Keratinocyte (primary cell): ENCODE measurements at regions not wholly inside any gene's neighbourhood (a gene's known extent, or its start where the extent isn't known, plus 50 kb on each side); places are given as distances from the start of the nearest gene placed in this dataset.

Source experiments
- EZH2 ChIP-seq: IDR thresholded peaks from one replicate; pipeline ENCODE4 v1.6.1; 2012; ENCODE audit warnings: inconsistent platforms, mild to moderate bottlenecking, low read length, moderate library complexity
- TF ChIP-seq, protein P1 (sequence below), 3 experiments: IDR thresholded peaks in 1 of 3; conservative IDR thresholded peaks in 1 of 3; optimal IDR thresholded peaks in 1 of 3; 2 replicates in 2 of 3; 3 replicates in 1 of 3; pipeline versions ENCODE3 to v1.5.1; 2011; ENCODE audit warnings: low read length in 3 of 3, mild to moderate bottlenecking in 3 of 3, moderate library complexity in 2 of 3, control low read depth in 1 of 3, inconsistent platforms in 1 of 3; ENCODE audit not compliant: insufficient read depth in 2 of 3; ENCODE audit errors: extremely low read depth in 1 of 3

DNA sequence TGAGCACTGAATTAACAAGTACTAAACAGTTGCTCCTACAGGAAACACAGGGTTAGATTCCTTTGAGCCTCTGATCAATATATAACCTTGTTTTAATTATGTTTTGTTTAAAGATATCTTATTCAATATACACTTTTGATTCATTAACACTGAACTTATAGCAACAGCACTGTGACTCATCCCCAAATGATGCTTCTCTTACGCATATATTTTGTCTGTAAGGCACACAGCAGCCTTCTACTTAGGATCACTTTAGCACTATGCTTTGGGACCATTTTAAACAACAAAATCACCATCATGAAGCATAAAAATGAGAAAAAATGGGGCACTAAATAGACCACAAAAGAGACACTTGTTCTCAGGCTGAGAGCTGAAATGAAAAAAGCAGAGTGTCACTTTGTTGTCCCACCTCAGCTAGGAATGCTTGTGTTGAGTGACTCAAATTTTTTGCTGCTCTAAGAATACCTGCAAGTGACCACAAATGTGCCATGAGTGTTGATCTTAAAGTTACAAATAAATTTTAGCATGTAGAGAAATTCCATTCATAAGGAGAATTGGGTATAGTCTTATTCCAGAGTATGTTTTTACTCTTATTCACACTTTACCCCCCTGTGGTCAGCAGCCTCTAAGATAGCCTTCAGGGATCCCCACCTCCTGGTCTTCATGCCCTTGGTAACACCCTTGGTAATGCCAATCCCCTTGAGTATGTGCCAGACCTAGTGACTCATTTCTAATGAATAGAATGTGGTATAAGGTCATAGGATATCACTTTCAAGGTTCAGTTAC lies 252.7 kb upstream of the IL12B start:
- TF ChIP-seq, protein P1, sequence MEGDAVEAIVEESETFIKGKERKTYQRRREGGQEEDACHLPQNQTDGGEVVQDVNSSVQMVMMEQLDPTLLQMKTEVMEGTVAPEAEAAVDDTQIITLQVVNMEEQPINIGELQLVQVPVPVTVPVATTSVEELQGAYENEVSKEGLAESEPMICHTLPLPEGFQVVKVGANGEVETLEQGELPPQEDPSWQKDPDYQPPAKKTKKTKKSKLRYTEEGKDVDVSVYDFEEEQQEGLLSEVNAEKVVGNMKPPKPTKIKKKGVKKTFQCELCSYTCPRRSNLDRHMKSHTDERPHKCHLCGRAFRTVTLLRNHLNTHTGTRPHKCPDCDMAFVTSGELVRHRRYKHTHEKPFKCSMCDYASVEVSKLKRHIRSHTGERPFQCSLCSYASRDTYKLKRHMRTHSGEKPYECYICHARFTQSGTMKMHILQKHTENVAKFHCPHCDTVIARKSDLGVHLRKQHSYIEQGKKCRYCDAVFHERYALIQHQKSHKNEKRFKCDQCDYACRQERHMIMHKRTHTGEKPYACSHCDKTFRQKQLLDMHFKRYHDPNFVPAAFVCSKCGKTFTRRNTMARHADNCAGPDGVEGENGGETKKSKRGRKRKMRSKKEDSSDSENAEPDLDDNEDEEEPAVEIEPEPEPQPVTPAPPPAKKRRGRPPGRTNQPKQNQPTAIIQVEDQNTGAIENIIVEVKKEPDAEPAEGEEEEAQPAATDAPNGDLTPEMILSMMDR (optimal IDR thresholded peaks at IDR 0.05 in 1 of 3, IDR thresholded peaks at IDR 0.05 in 1 of 3, conservative IDR thresholded peaks at IDR 0.05 in 1 of 3; ENCODE audit: extremely low read depth in 1 of 3, insufficient read depth in 2 of 3, low read length in 3 of 3) = no peak
- TF ChIP-seq EZH2 = no peak
